GM12865 (cell line): ENCODE measurements at regions not wholly inside any gene's neighbourhood (a gene's known extent, or its start where the extent isn't known, plus 50 kb on each side); places are given as distances from the start of the nearest gene placed in this dataset.

ENCODE experiments used
- DNase-seq: peaks from one replicate; pipeline ENCODE4 v3.0.0; 2010; ENCODE audit warnings: low read depth
- H3K4me3 ChIP-seq: 2 replicates; pipeline ENCODE4 v1.5.1; 2011; ENCODE audit warnings: mild to moderate bottlenecking, low read depth, low read length, control low read depth
- TF ChIP-seq, protein P1 (sequence below): IDR thresholded peaks from 2 replicates; pipeline ENCODE4 v1.5.1; 2011; ENCODE audit warnings: low read length, control low read depth, low read depth, inconsistent platforms; ENCODE audit not compliant: insufficient read depth; ENCODE audit errors: missing control alignments

DNA sequence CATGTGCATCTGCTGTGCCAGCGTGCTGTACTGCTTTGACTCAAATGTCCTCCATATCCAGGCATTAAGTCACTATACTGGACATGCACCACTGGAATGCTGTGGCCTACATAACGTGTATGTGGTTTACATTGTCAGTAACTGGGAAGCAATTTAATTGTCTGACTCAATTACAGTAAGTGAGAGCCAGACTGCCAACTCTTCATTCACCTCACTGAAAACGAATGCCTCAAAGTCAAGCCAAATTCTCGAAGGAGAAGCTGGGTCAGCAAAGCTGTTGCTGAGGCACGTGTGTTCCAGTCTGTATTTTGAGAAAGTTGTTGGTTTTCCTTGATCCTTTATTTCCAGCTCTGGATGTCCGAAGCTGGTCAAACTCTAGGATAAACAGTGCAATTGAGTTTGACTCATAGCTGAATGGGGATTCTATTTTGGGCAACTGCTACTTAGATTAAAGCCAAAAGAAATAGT lies 534.3 kb downstream of the COL12A1 start:
- TF ChIP-seq, protein P1, sequence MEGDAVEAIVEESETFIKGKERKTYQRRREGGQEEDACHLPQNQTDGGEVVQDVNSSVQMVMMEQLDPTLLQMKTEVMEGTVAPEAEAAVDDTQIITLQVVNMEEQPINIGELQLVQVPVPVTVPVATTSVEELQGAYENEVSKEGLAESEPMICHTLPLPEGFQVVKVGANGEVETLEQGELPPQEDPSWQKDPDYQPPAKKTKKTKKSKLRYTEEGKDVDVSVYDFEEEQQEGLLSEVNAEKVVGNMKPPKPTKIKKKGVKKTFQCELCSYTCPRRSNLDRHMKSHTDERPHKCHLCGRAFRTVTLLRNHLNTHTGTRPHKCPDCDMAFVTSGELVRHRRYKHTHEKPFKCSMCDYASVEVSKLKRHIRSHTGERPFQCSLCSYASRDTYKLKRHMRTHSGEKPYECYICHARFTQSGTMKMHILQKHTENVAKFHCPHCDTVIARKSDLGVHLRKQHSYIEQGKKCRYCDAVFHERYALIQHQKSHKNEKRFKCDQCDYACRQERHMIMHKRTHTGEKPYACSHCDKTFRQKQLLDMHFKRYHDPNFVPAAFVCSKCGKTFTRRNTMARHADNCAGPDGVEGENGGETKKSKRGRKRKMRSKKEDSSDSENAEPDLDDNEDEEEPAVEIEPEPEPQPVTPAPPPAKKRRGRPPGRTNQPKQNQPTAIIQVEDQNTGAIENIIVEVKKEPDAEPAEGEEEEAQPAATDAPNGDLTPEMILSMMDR: no peak
- no peak overlapping the region for H3K4me3 ChIP-seq
- no peak for DNase-seq

GRCh38 chr6:74658391-74658790 lies 547.5 kb downstream of the COL12A1 start:
- no peak for DNase-seq
- TF ChIP-seq, protein P1: no peak
- H3K4me3 ChIP-seq: no peak overlapping the region

- DNase-seq: no peak
- TF ChIP-seq, protein P1: no peak
- no peak overlapping the region for H3K4me3 ChIP-seq
These were observed 547.9 kb downstream of the COL12A1 start for GRCh38 chr6:74657931-74658330.

- no peak overlapping the region for H3K4me3 ChIP-seq
- no peak for DNase-seq
- TF ChIP-seq, protein P1: no peak
These were observed 548.8 kb downstream of the COL12A1 start for GRCh38 chr6:74657011-74657410.

GRCh38 chr6:74656453-74656852 lies 549.4 kb downstream of the COL12A1 start:
- TF ChIP-seq, protein P1: no peak
- no peak for DNase-seq

DNA sequence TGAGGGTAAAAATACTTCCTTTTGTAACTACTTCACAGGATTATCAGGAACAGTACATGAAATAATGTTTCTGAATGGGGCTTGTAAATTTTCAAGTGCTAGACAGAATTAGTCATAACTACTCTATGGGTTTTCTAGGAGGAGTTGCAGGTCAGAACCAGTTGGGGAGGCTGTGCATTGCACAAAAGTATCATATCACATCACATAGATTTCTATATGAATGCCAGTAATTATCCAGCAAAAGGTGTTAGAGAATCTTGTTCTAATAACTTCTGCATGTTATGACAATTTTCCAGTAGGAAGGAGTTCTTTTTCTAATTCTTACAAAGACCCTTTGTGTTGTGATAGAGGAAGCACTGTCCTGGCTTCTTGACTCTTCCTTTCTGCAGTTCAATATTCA lies 551.6 kb downstream of the COL12A1 start:
- DNase-seq: no peak
- TF ChIP-seq, protein P1: no peak
- H3K4me3 ChIP-seq: no peak overlapping the region

More at GRCh38 chr6:74656453-74656852, 549.4 kb downstream of the COL12A1 start:
- no peak overlapping the region for H3K4me3 ChIP-seq

GRCh38 chr6:74651948-74652842 lies 553.7 kb downstream of the COL12A1 start:
- H3K4me3 ChIP-seq: no peak overlapping the region
- DNase-seq: no peak
- TF ChIP-seq, protein P1: no peak
